Esophagus muscularis mucosa (tissue), 4 donors: ENCODE measurements at regions not wholly inside any gene's neighbourhood (a gene's known extent, or its start where the extent isn't known, plus 50 kb on each side); places are given as distances from the start of the nearest gene placed in this dataset.

Experiments
- DNase-seq: peaks from one replicate; pipeline ENCODE4 v3.0.0-alpha.2; 2017; ENCODE audit errors: extremely low spot score
- H3K27ac ChIP-seq, 4 donors: fragments of 200-600 bp; sonication (generic); replicated peaks in 1 of 4; 1 replicate in 3 of 4; 2 replicates in 1 of 4; pipeline ENCODE4 v1.5.1; 2016 to 2019; ENCODE audit warnings: mild to moderate bottlenecking in 1 of 4
- H3K27me3 ChIP-seq, 4 donors: fragments of 200-600 bp; sonication (generic); one replicate each; pipeline versions ENCODE4 v1.5.1 to v1.6.0; 2016 to 2019
- H3K36me3 ChIP-seq, 4 donors: fragments of 200-600 bp; sonication (generic); one replicate each; pipeline ENCODE4 v1.5.1; 2016 to 2019
- H3K4me1 ChIP-seq, 4 donors: fragments of 200-600 bp; sonication (generic); one replicate each; pipeline ENCODE4 v1.5.1; 2016 to 2019
- H3K4me3 ChIP-seq, 4 donors: fragments of 200-600 bp; sonication (generic); 1 replicate in 2 of 4; 2 replicates in 2 of 4; pipeline ENCODE4 v1.5.1; 2016 to 2019; ENCODE audit warnings: mild to moderate bottlenecking in 4 of 4, moderate library complexity in 1 of 4
- H3K9me3 ChIP-seq, 4 donors: fragments of 200-600 bp; sonication (generic); 1 replicate in 3 of 4; 2 replicates in 1 of 4; pipeline ENCODE4 v1.5.1; 2016 to 2019
- CTCF ChIP-seq, 3 experiments: fragments of 200-600 bp in 2 of 3; fragments of 450-650 bp in 1 of 3; sonication (generic) in 2 of 3; IDR thresholded peaks; one replicate each; pipeline ENCODE4 v1.5.1; 2017 to 2019; ENCODE audit warnings: antibody characterized with exemption in 3 of 3, mild to moderate bottlenecking in 2 of 3, moderate library complexity in 1 of 3
- EP300 ChIP-seq: sonication (generic); formaldehyde crosslinking; IDR thresholded peaks from one replicate; pipeline ENCODE4 v1.6.1; 2017; ENCODE audit warnings: antibody characterized with exemption
- POLR2A ChIP-seq: fragments of 450-650 bp; IDR thresholded peaks from one replicate; pipeline ENCODE4 v1.6.1; 2017; ENCODE audit warnings: antibody characterized with exemption, moderate library complexity, mild to moderate bottlenecking, low read depth
- POLR2AphosphoS5 ChIP-seq, 2 donors: sonication (generic); formaldehyde crosslinking; IDR thresholded peaks; one replicate each; pipeline ENCODE4 v1.6.1; 2017; ENCODE audit warnings: antibody characterized with exemption in 2 of 2
- whole genome bisulfite sequencing: methylation state at CpG from one replicate; pipeline ENCODE4 v1.1.5; 2018; 5-methylcytosine and 5-hydroxymethylcytosine counted together
- intact Hi-C: fragments of 100-400 bp; cut with DNase I; formaldehyde crosslinking; loops from one replicate; pipeline ENCODE4 v1.15.1; 2023

GRCh38 chr12:83343767-83344166 lies 657.1 kb downstream of the TMTC2 start:
- intact Hi-C loops = no loop called here
- no peak for TF ChIP-seq POLR2A
- H3K27me3 ChIP-seq = no peaks in the 10 kb centered on the region
- H3K4me3 ChIP-seq = no peak overlapping the region
- no peak overlapping the region for H3K27ac ChIP-seq
- DNase-seq = no peak
- H3K9me3 ChIP-seq = no peaks in the 10 kb centered on the region
- no peaks in the 10 kb centered on the region for H3K4me1 ChIP-seq
- no peaks in the 10 kb centered on the region for H3K36me3 ChIP-seq

- no peak overlapping the region for H3K4me3 ChIP-seq
- H3K27ac ChIP-seq = no peak overlapping the region
- intact Hi-C loops = no loop called here
- no peaks in the 10 kb centered on the region for H3K4me1 ChIP-seq
- 80% methylated on average over 2 of the region's 2 CpGs for WGBS
- no peaks in the 10 kb centered on the region for H3K27me3 ChIP-seq
- TF ChIP-seq EP300 (no peak), POLR2A (no peak), CTCF (IDR thresholded peaks at IDR 0.05) (no peak), POLR2AphosphoS5 (IDR thresholded peaks at IDR 0.05) (no peak)
- DNase-seq = no peak
- H3K9me3 ChIP-seq = no peaks in the 10 kb centered on the region
- H3K36me3 ChIP-seq = no peaks in the 10 kb centered on the region
These were observed 649.0 kb downstream of the TMTC2 start for GRCh38 chr12:83335748-83336147.

- H3K36me3 ChIP-seq = no peaks in the 10 kb centered on the region
- no peak overlapping the region for H3K27ac ChIP-seq
- H3K27me3 ChIP-seq = no peaks in the 10 kb centered on the region
- H3K4me1 ChIP-seq = no peaks in the 10 kb centered on the region
- intact Hi-C loops = no loop called here
- H3K4me3 ChIP-seq = no peak overlapping the region
- TF ChIP-seq POLR2AphosphoS5 (IDR thresholded peaks at IDR 0.05) = no peak
- TF ChIP-seq EP300 = no peak
- no peak for TF ChIP-seq CTCF (IDR thresholded peaks at IDR 0.05)
- no peak for TF ChIP-seq POLR2A
- DNase-seq = no peak
- H3K9me3 ChIP-seq = no peaks in the 10 kb centered on the region
These were observed 640.0 kb downstream of the TMTC2 start for GRCh38 chr12:83326666-83327065.

GRCh38 chr12:83323866-83324265 lies 637.2 kb downstream of the TMTC2 start:
- H3K4me1 ChIP-seq = no peaks in the 10 kb centered on the region
- DNase-seq = no peak
- TF ChIP-seq POLR2A (no peak), POLR2AphosphoS5 (IDR thresholded peaks at IDR 0.05) (no peak), CTCF (IDR thresholded peaks at IDR 0.05) (no peak), EP300 (no peak)
- H3K9me3 ChIP-seq = no peaks in the 10 kb centered on the region
- 42% methylated on average over 1 of the region's 1 CpG for WGBS
- H3K36me3 ChIP-seq = no peaks in the 10 kb centered on the region
- intact Hi-C loops = no loop called here
- H3K27me3 ChIP-seq = no peaks in the 10 kb centered on the region
- no peak overlapping the region for H3K4me3 ChIP-seq
- H3K27ac ChIP-seq = no peak overlapping the region

- no peak overlapping the region for H3K4me3 ChIP-seq
- TF ChIP-seq POLR2A (no peak), EP300 (no peak), CTCF (IDR thresholded peaks at IDR 0.05) (no peak), POLR2AphosphoS5 (IDR thresholded peaks at IDR 0.05) (no peak)
- WGBS = 72% methylated on average over 2 of the region's 2 CpGs
- H3K9me3 ChIP-seq = no peaks in the 10 kb centered on the region
- peaks cover 0 to 10% (median 5%) of the 10 kb centered on the region in 4 donors for H3K4me1 ChIP-seq
- H3K36me3 ChIP-seq = no peaks in the 10 kb centered on the region
- no peak overlapping the region for H3K27ac ChIP-seq
- no peaks in the 10 kb centered on the region for H3K27me3 ChIP-seq
- DNase-seq = no peak
- intact Hi-C loops = no loop called here
These were observed 636.1 kb downstream of the TMTC2 start for GRCh38 chr12:83322809-83323208.
